Cardiac fibroblast (primary cell): ENCODE measurements at regions not wholly inside any gene's neighbourhood (a gene's known extent, or its start where the extent isn't known, plus 50 kb on each side); places are given as distances from the start of the nearest gene placed in this dataset.

Source experiments
- DNase-seq, 2 donors: peaks; one replicate each; pipeline versions ENCODE4 v3.0.0 to v3.0.0-alpha.2; 2010; ENCODE audit warnings: low read depth in 2 of 2
- H3K4me3 ChIP-seq, 2 donors: replicated peaks in 1 of 2; 1 replicate in 1 of 2; 2 replicates in 1 of 2; pipeline ENCODE4 v1.5.1; 2011; ENCODE audit warnings: low read depth in 2 of 2, low read length in 2 of 2, mild to moderate bottlenecking in 2 of 2, moderate library complexity in 1 of 2
- TF ChIP-seq, protein P1 (sequence below): IDR thresholded peaks from one replicate; pipeline ENCODE4 v1.5.1; 2011; ENCODE audit warnings: low read depth, mild to moderate bottlenecking, low read length, inconsistent platforms

DNA sequence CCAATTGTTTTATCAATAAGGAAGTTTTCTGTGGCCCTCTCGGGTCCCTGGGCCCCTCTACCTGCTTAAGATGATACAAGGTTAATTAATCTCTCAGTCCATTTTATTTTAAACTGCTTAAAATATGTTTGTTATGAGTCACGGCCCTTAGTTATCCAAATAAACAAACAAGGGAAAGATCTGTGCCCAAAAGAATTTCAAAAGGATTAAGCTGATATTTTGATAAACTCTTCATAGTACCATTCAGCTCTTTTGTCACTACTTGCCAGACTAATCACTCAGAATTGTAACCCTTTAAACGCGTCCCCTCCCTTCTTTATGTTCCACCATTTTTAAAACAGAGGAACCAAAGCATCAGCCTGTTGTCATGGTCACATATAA lies 144.7 kb upstream of the STK17B start:
- peak in 1 of 2 donors; percentile 49 for DNase-seq
- TF ChIP-seq, protein P1, sequence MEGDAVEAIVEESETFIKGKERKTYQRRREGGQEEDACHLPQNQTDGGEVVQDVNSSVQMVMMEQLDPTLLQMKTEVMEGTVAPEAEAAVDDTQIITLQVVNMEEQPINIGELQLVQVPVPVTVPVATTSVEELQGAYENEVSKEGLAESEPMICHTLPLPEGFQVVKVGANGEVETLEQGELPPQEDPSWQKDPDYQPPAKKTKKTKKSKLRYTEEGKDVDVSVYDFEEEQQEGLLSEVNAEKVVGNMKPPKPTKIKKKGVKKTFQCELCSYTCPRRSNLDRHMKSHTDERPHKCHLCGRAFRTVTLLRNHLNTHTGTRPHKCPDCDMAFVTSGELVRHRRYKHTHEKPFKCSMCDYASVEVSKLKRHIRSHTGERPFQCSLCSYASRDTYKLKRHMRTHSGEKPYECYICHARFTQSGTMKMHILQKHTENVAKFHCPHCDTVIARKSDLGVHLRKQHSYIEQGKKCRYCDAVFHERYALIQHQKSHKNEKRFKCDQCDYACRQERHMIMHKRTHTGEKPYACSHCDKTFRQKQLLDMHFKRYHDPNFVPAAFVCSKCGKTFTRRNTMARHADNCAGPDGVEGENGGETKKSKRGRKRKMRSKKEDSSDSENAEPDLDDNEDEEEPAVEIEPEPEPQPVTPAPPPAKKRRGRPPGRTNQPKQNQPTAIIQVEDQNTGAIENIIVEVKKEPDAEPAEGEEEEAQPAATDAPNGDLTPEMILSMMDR = no peak
- H3K4me3 ChIP-seq = no peak overlapping the region

- TF ChIP-seq, protein P1 = no peak
- DNase-seq = no peak
- H3K4me3 ChIP-seq = no peak overlapping the region
Observed at GRCh38 chr2:196318517-196319377, 147.4 kb upstream of the STK17B start.

DNA sequence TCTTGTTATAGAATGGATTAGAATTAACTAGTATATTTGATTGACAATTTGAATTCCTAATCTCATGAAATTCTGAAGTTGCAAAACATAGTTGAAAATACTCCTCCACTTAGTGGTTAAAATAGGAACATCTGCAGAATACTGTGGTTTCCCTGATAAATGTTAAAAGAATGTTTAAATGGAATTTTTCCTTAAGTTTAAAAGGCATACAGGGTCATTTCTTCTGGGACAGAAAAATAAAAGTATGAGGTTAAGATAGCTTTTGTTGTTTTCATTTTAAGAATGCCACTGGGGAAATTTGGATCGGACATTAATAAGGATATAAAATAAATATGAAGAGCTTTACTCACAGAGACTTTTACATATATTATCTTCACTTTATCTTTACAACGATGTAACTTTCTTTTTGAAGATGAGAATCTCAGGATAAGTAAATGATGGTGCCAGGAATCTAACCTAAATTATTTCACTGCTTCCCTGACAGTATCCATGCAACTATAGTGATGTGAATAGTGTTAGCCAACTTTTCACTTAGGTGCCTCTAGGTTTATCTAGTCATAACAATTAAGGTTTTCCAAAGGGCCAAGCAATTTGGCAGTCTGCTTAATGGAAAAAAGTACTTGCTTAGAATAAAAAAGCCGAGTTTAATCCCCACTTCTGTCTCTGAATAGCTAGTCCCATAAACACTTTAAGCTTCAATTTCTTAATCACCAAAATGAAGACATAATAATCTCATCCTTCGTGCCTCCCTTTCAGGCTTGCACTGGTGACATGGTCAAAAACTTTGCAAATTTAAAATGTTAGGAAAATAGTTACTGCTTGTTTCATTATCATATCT lies 151.8 kb upstream of the STK17B start:
- H3K4me3 ChIP-seq = no peak overlapping the region
- TF ChIP-seq, protein P1 = no peak
- DNase-seq = peak; percentile 67 to 74

DNA sequence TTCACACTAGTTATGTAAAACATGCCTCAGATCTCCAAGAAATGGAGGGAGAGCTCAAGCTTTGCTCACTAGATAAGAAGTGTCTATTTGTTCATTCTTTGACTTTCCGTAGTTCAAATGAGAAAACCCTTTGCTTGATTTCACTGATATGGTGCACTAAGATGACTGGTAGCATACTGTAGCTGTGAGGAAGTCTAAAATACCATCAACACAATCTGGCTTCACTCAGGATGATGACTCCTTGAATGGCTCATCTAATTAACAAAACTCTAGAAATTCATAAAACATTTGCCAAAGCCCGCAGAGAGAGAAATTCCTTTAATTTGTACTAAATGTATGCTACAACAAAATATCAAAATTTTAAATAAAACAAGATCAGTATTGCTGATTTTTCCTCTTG lies 152.8 kb upstream of the STK17B start:
- TF ChIP-seq, protein P1 = no peak
- H3K4me3 ChIP-seq = no peak overlapping the region
- peak in 1 of 2 donors; percentile 44 for DNase-seq

DNA sequence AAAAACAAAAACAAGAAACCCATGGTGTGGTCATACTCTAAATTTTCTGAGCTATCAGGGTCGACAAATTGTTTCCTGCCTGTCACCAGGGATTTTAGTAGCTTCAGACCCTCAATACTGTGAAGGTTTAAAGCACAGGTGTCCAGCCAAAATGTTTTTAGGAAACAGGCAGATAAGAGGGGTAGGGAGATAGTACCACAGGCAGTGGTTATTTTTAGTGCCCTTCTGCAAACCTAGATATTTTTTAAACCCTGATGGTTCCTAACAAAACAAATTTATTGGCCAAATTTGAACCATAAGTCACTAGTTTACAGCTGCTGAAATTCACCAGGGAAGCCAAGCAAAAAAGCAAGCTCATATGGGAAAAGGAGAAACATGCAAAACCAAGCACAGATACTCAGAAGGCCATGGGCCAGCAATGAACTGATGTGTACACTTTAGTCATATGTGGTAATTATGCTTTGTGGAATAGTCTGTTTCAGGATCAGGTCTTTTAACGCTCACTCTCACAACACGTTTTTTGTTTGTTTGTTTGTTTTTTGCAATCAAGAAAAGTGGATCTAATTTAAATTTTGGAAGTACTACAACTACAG lies 156.8 kb upstream of the STK17B start:
- no peak for DNase-seq
- TF ChIP-seq, protein P1 = no peak
- H3K4me3 ChIP-seq = no peak overlapping the region

- TF ChIP-seq, protein P1 = no peak
- DNase-seq = no peak
- H3K4me3 ChIP-seq = no peak overlapping the region
Observed at GRCh38 chr2:196329959-196330358, 158.6 kb upstream of the STK17B start.
